Coronary artery (tissue), 2 donors: ENCODE measurements at regions not wholly inside any gene's neighbourhood (a gene's known extent, or its start where the extent isn't known, plus 50 kb on each side); places are given as distances from the start of the nearest gene placed in this dataset.

Experiments
- DNase-seq: peaks from one replicate; pipeline ENCODE4 v3.0.0-alpha.2; 2017; ENCODE audit warnings: low spot score
- H3K27ac ChIP-seq, 2 donors: fragments of 200-600 bp; sonication (generic); one replicate each; pipeline ENCODE4 v1.5.1; 2016 to 2019
- H3K4me3 ChIP-seq: fragments of 200-600 bp; sonication (generic); 2 replicates; pipeline ENCODE4 v1.5.1; 2016; ENCODE audit warnings: mild to moderate bottlenecking, moderate library complexity
- CTCF ChIP-seq: fragments of 200-600 bp; sonication (generic); IDR thresholded peaks from one replicate; pipeline ENCODE4 v1.5.1; 2019; ENCODE audit warnings: antibody characterized with exemption

- no peak overlapping the region for H3K4me3 ChIP-seq
- no peak overlapping the region for H3K27ac ChIP-seq
- DNase-seq, result no peak
- no peak for TF ChIP-seq CTCF
Measured at GRCh38 chr13:32925506-32925905, 90.7 kb upstream of the KL start.

GRCh38 chr13:32932376-32932775 lies 83.8 kb upstream of the KL start:
- TF ChIP-seq CTCF, result no peak
- no peak overlapping the region for H3K27ac ChIP-seq

GRCh38 chr13:32936716-32937115 lies 79.5 kb upstream of the KL start:
- H3K27ac ChIP-seq, result no peak overlapping the region
- DNase-seq, result no peak
- TF ChIP-seq CTCF, result no peak
- no peak overlapping the region for H3K4me3 ChIP-seq

More at GRCh38 chr13:32932376-32932775, 83.8 kb upstream of the KL start:
- no peak overlapping the region for H3K4me3 ChIP-seq
- DNase-seq, result no peak

- no peak for TF ChIP-seq CTCF
- Histone ChIP-seq H3K4me3 (no peak overlapping the region), H3K27ac (no peak overlapping the region)
- DNase-seq, result no peak
Measured at GRCh38 chr13:32938314-32938713, 77.9 kb upstream of the KL start.

- TF ChIP-seq CTCF, result no peak
- no peak overlapping the region for H3K4me3 ChIP-seq
- H3K27ac ChIP-seq, result no peak overlapping the region
- no peak for DNase-seq
Measured at GRCh38 chr13:32938907-32939306, 77.3 kb upstream of the KL start.

GRCh38 chr13:32940601-32941000 lies 75.6 kb upstream of the KL start:
- Histone ChIP-seq H3K4me3 (no peak overlapping the region), H3K27ac (no peak overlapping the region)
- no peak for DNase-seq
- no peak for TF ChIP-seq CTCF

- no peak overlapping the region for H3K4me3 ChIP-seq
- no peak overlapping the region for H3K27ac ChIP-seq
- TF ChIP-seq CTCF, result no peak
- DNase-seq, result no peak
Measured at GRCh38 chr13:32941368-32941767, 74.9 kb upstream of the KL start.
